Pancreas (tissue), 10 donors: ENCODE measurements at regions not wholly inside any gene's neighbourhood (a gene's known extent, or its start where the extent isn't known, plus 50 kb on each side); places are given as distances from the start of the nearest gene placed in this dataset.

ENCODE experiments used
- ATAC-seq, 4 donors: fragments of 200-7000 bp; cut with Tn5 transposase; one replicate each; pipeline versions ENCODE4 v1.8.0 to v1.9.1; 2020; ENCODE audit warnings: mild to moderate bottlenecking in 4 of 4, moderate library complexity in 4 of 4
- DNase-seq, 6 donors: peaks; one replicate each; pipeline ENCODE4 v3.0.0-alpha.2; 2020
- FAIRE-seq: peaks from 2 replicates; lab custom pipeline; 2012; peaks lifted over from hg19 to GRCh38; lab: Jason Lieb, UNC
- H3K27ac ChIP-seq, 4 donors: fragments of 200-600 bp; sonication (generic); 1 replicate in 3 of 4; 2 replicates in 1 of 4; pipeline versions ENCODE4 v1.5.0 to v1.8.0; 2020
- H3K27me3 ChIP-seq, 4 donors: fragments of 200-600 bp; one replicate each; pipeline ENCODE4 v1.8.0; 2021
- H3K36me3 ChIP-seq, 3 donors: fragments of 200-600 bp; sonication (generic) in 1 of 3; one replicate each; pipeline versions ENCODE4 v1.5.0 to v1.8.0; 2020 to 2021
- H3K4me1 ChIP-seq, 3 donors: fragments of 200-600 bp; one replicate each; pipeline ENCODE4 v1.8.0; 2021
- H3K4me3 ChIP-seq, 4 donors: fragments of 200-600 bp; sonication (generic) in 2 of 4; one replicate each; pipeline versions ENCODE4 v1.5.0 to v1.8.0; 2020 to 2021
- H3K9me3 ChIP-seq, 4 donors: fragments of 200-600 bp; one replicate each; pipeline ENCODE4 v1.8.0; 2021
- WGBS, 2 donors: extraction: QIAGEN DNeasy Blood & Tissue Kit; methylation state at CpG; one replicate each; pipeline ENCODE4 v1.1.7; 2013; 5-methylcytosine and 5-hydroxymethylcytosine counted together
- intact Hi-C, 3 donors: fragments of 100-400 bp; cut with DNase I; formaldehyde crosslinking; loops; one replicate each; pipeline versions ENCODE4 v1.11.1 to v1.14.2; 2022
- TF ChIP-seq, protein P1 (sequence below), 4 donors: fragments of 200-600 bp; sonication (generic) in 3 of 4; IDR thresholded peaks; one replicate each; pipeline versions ENCODE4 v1.5.0 to v1.8.0; 2021; ENCODE audit warnings: antibody characterized with exemption in 4 of 4
- donor health status: healthy with polysubstance abuse.
- donor health status: DM: no; HTN: no; CAD: no; lungs with moderate emphysema.
- donor health status: DM: no; HTN: no; CAD: no.
- donor health status: control.
- donor health status: control.
- donor health status: Bipolar disorder and iron deficiency.
- donor health status: DM: yes; HTN: yes; CAD: no.
- donor health status: DM: no; HTN: no; CAD: no.
- donor health status: DM: no; HTN: no; CAD: no.
- donor health status: DM: yes; HTN: yes; CAD: no.

DNA sequence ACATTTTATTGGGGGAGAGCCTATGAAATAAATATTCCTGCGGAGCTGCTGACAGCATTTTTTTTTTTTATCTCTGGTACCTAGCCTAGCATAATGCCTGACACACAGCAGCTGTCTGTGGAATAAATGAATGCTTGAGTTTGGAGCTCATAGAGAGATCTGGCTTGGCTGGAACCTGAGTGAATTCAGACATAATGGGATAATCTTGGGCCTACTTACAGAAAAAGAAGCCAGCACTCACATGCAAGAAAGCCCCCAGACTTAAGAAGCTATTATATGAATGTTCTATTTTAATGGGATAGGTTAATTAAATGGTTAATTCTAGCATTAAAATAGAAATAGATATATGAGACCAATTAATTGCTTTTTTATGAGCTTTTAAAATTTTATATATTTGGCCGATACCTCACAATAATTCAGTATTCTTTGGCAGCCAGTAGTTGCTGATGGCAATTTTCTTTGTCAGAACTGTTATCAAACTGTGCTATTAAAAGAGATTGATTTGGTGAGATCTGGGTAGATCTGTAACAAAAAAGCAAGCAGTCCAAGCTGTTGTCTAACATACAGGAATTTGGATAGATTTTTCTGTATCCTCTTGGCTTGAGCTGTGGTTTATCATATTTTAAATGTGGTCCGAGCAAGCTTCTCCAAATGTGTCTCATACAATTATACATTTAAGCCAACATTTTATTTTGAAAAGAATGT lies 654.2 kb downstream of the PCDH7 start:
- TF ChIP-seq, protein P1, sequence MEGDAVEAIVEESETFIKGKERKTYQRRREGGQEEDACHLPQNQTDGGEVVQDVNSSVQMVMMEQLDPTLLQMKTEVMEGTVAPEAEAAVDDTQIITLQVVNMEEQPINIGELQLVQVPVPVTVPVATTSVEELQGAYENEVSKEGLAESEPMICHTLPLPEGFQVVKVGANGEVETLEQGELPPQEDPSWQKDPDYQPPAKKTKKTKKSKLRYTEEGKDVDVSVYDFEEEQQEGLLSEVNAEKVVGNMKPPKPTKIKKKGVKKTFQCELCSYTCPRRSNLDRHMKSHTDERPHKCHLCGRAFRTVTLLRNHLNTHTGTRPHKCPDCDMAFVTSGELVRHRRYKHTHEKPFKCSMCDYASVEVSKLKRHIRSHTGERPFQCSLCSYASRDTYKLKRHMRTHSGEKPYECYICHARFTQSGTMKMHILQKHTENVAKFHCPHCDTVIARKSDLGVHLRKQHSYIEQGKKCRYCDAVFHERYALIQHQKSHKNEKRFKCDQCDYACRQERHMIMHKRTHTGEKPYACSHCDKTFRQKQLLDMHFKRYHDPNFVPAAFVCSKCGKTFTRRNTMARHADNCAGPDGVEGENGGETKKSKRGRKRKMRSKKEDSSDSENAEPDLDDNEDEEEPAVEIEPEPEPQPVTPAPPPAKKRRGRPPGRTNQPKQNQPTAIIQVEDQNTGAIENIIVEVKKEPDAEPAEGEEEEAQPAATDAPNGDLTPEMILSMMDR (IDR thresholded peaks at IDR 0.05), result no peak
- DNase-seq (no peak), FAIRE-seq (no peak), ATAC-seq (no peak)
- H3K27me3 ChIP-seq, result no peaks in the 10 kb centered on the region
- H3K9me3 ChIP-seq, result no peaks in the 10 kb centered on the region
- intact Hi-C loops, result no loop called here
- no peaks in the 10 kb centered on the region for H3K36me3 ChIP-seq
- WGBS, 2 donors, result 73 to 76% methylated on average over 3 of the region's 3 CpGs
- no peak overlapping the region for H3K27ac ChIP-seq
- no peaks in the 10 kb centered on the region for H3K4me1 ChIP-seq
- no peak overlapping the region for H3K4me3 ChIP-seq

DNA sequence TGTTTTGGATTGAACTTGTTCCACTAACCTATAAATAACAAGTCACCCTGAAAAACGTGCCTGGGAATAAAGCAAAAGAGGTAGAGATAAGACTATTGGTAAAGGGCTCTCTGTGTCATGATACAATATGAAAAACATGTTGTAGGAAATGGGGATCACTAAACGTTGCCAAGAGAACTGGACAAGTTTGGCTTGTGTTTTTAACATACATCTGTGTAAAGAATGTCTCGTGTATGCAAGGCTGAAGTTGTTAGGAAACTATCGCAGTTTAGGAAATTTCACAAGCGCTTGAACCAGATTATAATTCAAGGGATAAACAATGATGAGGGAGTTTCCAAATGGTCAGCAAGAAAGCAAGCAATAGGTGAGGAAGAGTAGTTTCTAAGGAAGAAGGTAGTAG lies 655.8 kb downstream of the PCDH7 start:
- TF ChIP-seq, protein P1 (IDR thresholded peaks at IDR 0.05), result no peak
- DNase-seq (no peak), FAIRE-seq (no peak), ATAC-seq (no peak)
- no peaks in the 10 kb centered on the region for H3K9me3 ChIP-seq
- H3K27me3 ChIP-seq, result no peaks in the 10 kb centered on the region
- 52 to 58% methylated on average over 5 of the region's 5 CpGs for WGBS, 2 donors
- no peaks in the 10 kb centered on the region for H3K4me1 ChIP-seq
- no peak overlapping the region for H3K27ac ChIP-seq
- no peaks in the 10 kb centered on the region for H3K36me3 ChIP-seq
- no peak overlapping the region for H3K4me3 ChIP-seq
- intact Hi-C loops, result no loop called here

DNA sequence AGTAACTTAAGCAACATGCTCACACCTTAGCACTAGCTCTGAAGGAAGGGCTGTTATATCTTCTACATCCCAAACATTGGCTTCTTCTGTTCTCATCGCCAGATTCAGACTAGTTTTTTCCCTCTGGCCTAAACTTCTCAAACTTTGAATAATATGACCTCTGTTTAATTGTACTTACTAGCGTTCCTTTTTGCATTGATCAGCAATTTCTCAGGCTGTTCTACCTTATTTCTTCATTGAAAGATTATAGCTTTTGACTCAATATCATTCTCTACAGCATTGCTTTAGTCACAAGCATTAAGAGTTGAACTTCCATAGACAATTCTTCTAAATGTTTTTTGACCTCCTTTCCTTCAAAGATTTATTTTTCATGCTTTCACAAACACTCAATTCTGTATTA lies 659.2 kb downstream of the PCDH7 start:
- TF ChIP-seq, protein P1 (IDR thresholded peaks at IDR 0.05), result no peak
- FAIRE-seq (no peak), ATAC-seq (no peak), DNase-seq (no peak)
- H3K9me3 ChIP-seq, result no peaks in the 10 kb centered on the region
- intact Hi-C loops, result no loop called here
- no peak overlapping the region for H3K4me3 ChIP-seq
- WGBS, 2 donors, result 65 to 76% methylated on average over 2 of the region's 2 CpGs
- H3K27me3 ChIP-seq, result no peaks in the 10 kb centered on the region
- H3K4me1 ChIP-seq, result no peaks in the 10 kb centered on the region
- H3K36me3 ChIP-seq, result no peaks in the 10 kb centered on the region
- H3K27ac ChIP-seq, result no peak overlapping the region

DNA sequence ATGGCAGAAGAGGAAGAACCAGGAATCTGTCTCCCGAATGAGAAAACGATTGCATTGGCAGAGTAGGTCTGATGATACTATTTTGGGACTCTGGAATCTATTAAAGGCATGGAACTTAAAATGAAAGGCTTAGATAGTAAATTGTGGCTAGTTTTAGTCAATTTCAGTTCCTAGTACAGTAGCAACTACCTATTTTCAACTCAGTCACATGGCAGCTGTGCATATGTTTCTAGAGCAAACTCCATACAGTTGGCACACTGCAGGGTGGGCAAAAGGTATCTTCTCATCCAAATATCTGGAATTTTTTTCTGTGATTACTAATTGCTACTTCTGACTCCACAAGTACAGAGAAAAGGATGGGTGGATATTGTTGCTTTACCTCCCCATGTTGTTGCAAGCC lies 663.6 kb downstream of the PCDH7 start:
- Histone ChIP-seq H3K27ac (no peak overlapping the region), H3K4me1 (no peaks in the 10 kb centered on the region), H3K27me3 (no peaks in the 10 kb centered on the region), H3K4me3 (no peak overlapping the region), H3K36me3 (no peaks in the 10 kb centered on the region), H3K9me3 (no peaks in the 10 kb centered on the region)
- intact Hi-C loops, result no loop called here
- FAIRE-seq (no peak), ATAC-seq (no peak), DNase-seq (no peak)
- TF ChIP-seq, protein P1 (IDR thresholded peaks at IDR 0.05), result no peak
- 58 to 76% methylated on average over 2 of the region's 2 CpGs for WGBS, 2 donors

DNA sequence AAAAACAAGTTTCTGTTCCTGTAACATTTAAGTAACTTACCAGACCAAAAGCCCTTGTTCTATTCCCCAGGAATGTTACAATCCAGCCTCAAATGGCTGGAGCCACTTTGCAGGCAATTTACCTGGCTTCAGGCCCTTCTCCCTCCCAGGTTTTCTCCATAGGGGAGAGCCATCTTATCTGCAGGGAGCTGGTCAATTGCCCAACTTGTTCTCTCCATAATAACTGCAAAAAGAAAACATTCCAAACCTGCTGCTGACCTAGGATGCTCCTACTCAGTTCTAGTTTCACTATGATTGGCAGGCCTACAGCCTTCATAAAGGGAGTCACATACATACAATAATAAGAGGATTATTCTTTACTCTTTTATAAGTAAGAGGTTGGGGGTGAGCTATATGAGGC lies 670.7 kb downstream of the PCDH7 start:
- intact Hi-C loops, result no loop called here
- ATAC-seq (no peak), DNase-seq (no peak), FAIRE-seq (no peak)
- Histone ChIP-seq H3K9me3 (no peaks in the 10 kb centered on the region), H3K4me3 (no peak overlapping the region), H3K36me3 (no peaks in the 10 kb centered on the region), H3K27me3 (no peaks in the 10 kb centered on the region), H3K27ac (no peak overlapping the region), H3K4me1 (no peaks in the 10 kb centered on the region)
- TF ChIP-seq, protein P1 (IDR thresholded peaks at IDR 0.05), result no peak
